ENCODE measurements at regions not wholly inside any gene's neighbourhood (a gene's known extent, or its start where the extent isn't known, plus 50 kb on each side); places are given as distances from the start of the nearest gene placed in this dataset.

DNA sequence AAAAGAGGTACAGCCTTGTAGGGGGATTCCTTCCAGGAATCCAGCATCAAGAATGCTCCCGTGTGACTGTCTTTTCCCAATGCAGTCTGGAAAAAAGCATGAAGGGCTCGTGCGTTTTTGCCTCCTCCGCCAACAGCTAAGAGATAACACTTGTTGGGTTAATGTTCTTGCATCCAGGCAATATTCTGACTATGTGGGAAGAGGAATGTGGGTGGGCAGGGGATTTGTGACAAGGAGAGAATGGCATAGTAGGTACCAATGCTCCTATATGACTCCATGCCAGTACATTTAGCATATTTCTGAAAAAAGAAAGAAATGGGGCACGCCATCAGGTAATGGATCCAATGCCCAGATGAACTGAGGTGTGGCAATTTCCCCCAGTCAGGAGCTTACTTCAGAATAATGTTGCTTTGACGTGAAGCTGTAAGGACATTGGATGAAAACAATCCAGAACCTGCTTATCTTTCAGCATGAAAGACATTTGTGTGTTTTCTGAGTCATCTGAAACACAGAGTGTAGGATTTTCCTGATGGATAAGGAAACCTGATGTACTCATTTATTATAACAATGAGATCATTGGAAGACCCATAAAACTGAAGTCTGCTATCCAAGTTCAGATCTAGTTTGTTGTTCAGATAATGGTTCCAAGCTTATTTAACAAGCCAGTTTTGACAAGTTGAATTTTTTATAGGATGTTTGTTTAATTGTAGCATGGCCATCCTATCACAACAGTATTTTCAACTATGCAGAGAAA lies 105.5 kb downstream of the LYPLAL1 start (continued):
- TF ChIP-seq, protein P1, sequence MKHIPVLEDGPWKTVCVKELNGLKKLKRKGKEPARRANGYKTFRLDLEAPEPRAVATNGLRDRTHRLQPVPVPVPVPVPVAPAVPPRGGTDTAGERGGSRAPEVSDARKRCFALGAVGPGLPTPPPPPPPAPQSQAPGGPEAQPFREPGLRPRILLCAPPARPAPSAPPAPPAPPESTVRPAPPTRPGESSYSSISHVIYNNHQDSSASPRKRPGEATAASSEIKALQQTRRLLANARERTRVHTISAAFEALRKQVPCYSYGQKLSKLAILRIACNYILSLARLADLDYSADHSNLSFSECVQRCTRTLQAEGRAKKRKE (CRISPR knock-in tag; IDR thresholded peaks at IDR 0.05; ENCODE audit: low read depth), result no peak
- TF ChIP-seq BHLHE40 (IDR thresholded peaks at IDR 0.05; ENCODE audit: low read depth, low read length), result no peak
- TF ChIP-seq FOSL2 (IDR thresholded peaks at IDR 0.05), result peak; percentile 18; the same call in 1 of the 2 replicates
- TF ChIP-seq FOSL2 (CRISPR knock-in tag; IDR thresholded peaks at IDR 0.05), result no peak; the same call in 1 of the 2 replicates
- TF ChIP-seq HOXB5 (CRISPR knock-in tag; IDR thresholded peaks at IDR 0.05), result no peak

DNA sequence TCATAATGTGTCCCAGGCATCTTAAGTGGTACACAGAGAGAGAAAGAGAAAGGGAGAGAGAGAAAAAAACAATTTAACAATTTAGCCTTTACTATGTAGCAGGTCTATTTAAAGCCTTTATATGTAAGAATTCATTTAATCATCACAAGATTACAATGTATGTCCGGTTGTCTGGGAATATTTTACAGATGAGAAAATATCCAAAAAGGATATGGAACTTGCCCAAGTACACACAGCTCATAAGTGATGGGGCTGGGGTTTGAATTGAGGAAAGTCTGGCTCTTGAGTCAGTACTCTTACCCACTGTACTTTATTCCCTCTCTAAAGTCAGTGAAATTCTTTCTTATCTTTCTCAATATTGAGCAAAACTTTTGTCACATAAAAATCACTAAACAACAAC lies 104.6 kb downstream of the LYPLAL1 start:
- no peak overlapping the region for H3K4me2 ChIP-seq
- peaks cover 32% of the 10 kb centered on the region for H3K4me1 ChIP-seq
- DNase-seq (ENCODE audit: low read depth in 1 of 2, low spot score in 1 of 2), result no peak
- TF ChIP-seq EHF (CRISPR knock-in tag; IDR thresholded peaks at IDR 0.05) (no peak), ZC3H11A (IDR thresholded peaks at IDR 0.05) (no peak), ZNF302 (CRISPR knock-in tag; IDR thresholded peaks at IDR 0.05) (no peak), EHMT2 (IDR thresholded peaks at IDR 0.05; ENCODE audit: low read depth) (no peak), SREBF2 (IDR thresholded peaks at IDR 0.05) (no peak), FOXS1 (CRISPR knock-in tag; IDR thresholded peaks at IDR 0.05) (no peak), ESRRA (IDR thresholded peaks at IDR 0.05; ENCODE audit: borderline replicate concordance, low read length) (no peak), MYC (IDR thresholded peaks at IDR 0.05; ENCODE audit: borderline replicate concordance, low read length) (no peak), ZSCAN20 (CRISPR knock-in tag; IDR thresholded peaks at IDR 0.05) (no peak), JUNB (IDR thresholded peaks at IDR 0.05) (no peak), CHD2 (IDR thresholded peaks at IDR 0.05; ENCODE audit: low read length, partially characterized antibody) (no peak), FOSL2 (IDR thresholded peaks at IDR 0.05) (no peak), FOSL2 (CRISPR knock-in tag; IDR thresholded peaks at IDR 0.05) (no peak), RNF2 (IDR thresholded peaks at IDR 0.05; ENCODE audit: borderline replicate concordance, low read depth) (no peak), EP300 (IDR thresholded peaks at IDR 0.05) (no peak)
- TF ChIP-seq, protein P2, sequence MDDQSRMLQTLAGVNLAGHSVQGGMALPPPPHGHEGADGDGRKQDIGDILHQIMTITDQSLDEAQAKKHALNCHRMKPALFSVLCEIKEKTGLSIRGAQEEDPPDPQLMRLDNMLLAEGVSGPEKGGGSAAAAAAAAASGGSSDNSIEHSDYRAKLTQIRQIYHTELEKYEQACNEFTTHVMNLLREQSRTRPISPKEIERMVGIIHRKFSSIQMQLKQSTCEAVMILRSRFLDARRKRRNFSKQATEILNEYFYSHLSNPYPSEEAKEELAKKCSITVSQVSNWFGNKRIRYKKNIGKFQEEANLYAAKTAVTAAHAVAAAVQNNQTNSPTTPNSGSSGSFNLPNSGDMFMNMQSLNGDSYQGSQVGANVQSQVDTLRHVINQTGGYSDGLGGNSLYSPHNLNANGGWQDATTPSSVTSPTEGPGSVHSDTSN (IDR thresholded peaks at IDR 0.05), result no peak
- TF ChIP-seq, protein P3, sequence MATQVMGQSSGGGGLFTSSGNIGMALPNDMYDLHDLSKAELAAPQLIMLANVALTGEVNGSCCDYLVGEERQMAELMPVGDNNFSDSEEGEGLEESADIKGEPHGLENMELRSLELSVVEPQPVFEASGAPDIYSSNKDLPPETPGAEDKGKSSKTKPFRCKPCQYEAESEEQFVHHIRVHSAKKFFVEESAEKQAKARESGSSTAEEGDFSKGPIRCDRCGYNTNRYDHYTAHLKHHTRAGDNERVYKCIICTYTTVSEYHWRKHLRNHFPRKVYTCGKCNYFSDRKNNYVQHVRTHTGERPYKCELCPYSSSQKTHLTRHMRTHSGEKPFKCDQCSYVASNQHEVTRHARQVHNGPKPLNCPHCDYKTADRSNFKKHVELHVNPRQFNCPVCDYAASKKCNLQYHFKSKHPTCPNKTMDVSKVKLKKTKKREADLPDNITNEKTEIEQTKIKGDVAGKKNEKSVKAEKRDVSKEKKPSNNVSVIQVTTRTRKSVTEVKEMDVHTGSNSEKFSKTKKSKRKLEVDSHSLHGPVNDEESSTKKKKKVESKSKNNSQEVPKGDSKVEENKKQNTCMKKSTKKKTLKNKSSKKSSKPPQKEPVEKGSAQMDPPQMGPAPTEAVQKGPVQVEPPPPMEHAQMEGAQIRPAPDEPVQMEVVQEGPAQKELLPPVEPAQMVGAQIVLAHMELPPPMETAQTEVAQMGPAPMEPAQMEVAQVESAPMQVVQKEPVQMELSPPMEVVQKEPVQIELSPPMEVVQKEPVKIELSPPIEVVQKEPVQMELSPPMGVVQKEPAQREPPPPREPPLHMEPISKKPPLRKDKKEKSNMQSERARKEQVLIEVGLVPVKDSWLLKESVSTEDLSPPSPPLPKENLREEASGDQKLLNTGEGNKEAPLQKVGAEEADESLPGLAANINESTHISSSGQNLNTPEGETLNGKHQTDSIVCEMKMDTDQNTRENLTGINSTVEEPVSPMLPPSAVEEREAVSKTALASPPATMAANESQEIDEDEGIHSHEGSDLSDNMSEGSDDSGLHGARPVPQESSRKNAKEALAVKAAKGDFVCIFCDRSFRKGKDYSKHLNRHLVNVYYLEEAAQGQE (IDR thresholded peaks at IDR 0.05), result no peak
- TF ChIP-seq, protein P1 (CRISPR knock-in tag; IDR thresholded peaks at IDR 0.05; ENCODE audit: low read depth), result no peak
- H3K9me3 ChIP-seq, result no peaks in the 10 kb centered on the region
- no peak for FAIRE-seq
- WGBS (ENCODE audit: missing lambda C conversion rate), result 63% methylated on average over 1 of the region's 1 CpG
- no peak overlapping the region for H3K4me3 ChIP-seq
- ChIA-PET POLR2A (no interaction called here), CTCF (interaction anchor here (0.6 kb wide), 1 partner anchor 536 kb away, joined by 3 read pairs; no protein-coding TSS in a partner anchor)
- H3K27ac ChIP-seq, result peak overlapping the region; percentile 60 to 63; a peak in 3 of 6 replicates
- no peak for ATAC-seq

Data from A549 (cell line).